ENCODE measurements at regions not wholly inside any gene's neighbourhood (a gene's known extent, or its start where the extent isn't known, plus 50 kb on each side); places are given as distances from the start of the nearest gene placed in this dataset.

GRCh38 chr7:46859963-46860475, 721.9 kb downstream of the TNS3 start:
- Histone ChIP-seq H3K9me3 (no peaks in the 10 kb centered on the region), H3K36me3 (replicated peaks in 1 of 2; ENCODE audit: insufficient read depth in 1 of 2, low read depth in 2 of 2) (no peaks in the 10 kb centered on the region), H3K4me3 (no peak overlapping the region), H3K27ac (no peak overlapping the region), H3K4me1 (no peaks in the 10 kb centered on the region), H3K27me3 (no peaks in the 10 kb centered on the region)
- TF ChIP-seq, protein P1, sequence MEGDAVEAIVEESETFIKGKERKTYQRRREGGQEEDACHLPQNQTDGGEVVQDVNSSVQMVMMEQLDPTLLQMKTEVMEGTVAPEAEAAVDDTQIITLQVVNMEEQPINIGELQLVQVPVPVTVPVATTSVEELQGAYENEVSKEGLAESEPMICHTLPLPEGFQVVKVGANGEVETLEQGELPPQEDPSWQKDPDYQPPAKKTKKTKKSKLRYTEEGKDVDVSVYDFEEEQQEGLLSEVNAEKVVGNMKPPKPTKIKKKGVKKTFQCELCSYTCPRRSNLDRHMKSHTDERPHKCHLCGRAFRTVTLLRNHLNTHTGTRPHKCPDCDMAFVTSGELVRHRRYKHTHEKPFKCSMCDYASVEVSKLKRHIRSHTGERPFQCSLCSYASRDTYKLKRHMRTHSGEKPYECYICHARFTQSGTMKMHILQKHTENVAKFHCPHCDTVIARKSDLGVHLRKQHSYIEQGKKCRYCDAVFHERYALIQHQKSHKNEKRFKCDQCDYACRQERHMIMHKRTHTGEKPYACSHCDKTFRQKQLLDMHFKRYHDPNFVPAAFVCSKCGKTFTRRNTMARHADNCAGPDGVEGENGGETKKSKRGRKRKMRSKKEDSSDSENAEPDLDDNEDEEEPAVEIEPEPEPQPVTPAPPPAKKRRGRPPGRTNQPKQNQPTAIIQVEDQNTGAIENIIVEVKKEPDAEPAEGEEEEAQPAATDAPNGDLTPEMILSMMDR (IDR thresholded peaks at IDR 0.05) = no peak
- no peak for TF ChIP-seq POLR2A (IDR thresholded peaks at IDR 0.05)
- WGBS, 2 donors = 59 to 64% methylated on average over 6 of the region's 6 CpGs
- ATAC-seq = no peak
- DNase-seq = no peak
- intact Hi-C loops (cut with DNase I) = no loop called here

DNA sequence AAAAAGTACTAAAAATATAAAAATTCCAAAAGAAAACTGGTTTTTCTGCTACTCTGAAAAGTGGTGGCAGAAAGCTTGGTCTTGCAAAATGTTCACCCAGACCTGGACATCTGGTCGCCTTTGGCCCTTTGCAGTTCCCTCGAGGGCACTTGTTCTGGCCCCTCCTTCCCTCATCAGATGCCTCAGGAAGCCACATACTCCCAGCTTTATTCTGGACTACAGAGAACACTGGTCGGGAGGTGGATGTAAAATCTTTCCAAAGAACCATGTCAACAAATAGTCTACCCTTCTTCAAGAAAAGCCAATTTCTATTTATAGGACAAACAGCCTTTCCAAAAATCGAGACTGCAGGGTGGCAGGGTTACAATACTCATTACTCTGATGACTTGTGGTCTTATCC, 726.1 kb downstream of the TNS3 start:
- H3K36me3 ChIP-seq (replicated peaks in 1 of 2; ENCODE audit: insufficient read depth in 1 of 2, low read depth in 2 of 2) = no peaks in the 10 kb centered on the region
- H3K9me3 ChIP-seq = no peaks in the 10 kb centered on the region
- H3K27ac ChIP-seq = no peak overlapping the region
- ATAC-seq (no peak), DNase-seq (no peak)
- intact Hi-C loops (cut with DNase I) = no loop called here
- no peaks in the 10 kb centered on the region for H3K27me3 ChIP-seq
- 41 to 70% methylated on average over 4 of the region's 4 CpGs for WGBS, 2 donors
- TF ChIP-seq POLR2A (IDR thresholded peaks at IDR 0.05) = no peak
- TF ChIP-seq, protein P1 (IDR thresholded peaks at IDR 0.05) = no peak
- no peaks in the 10 kb centered on the region for H3K4me1 ChIP-seq
- no peak overlapping the region for H3K4me3 ChIP-seq

- 18 to 45% methylated on average over 1 of the region's 1 CpG for WGBS, 2 donors
- H3K4me3 ChIP-seq = no peak overlapping the region
- no peaks in the 10 kb centered on the region for H3K36me3 ChIP-seq (replicated peaks in 1 of 2; ENCODE audit: insufficient read depth in 1 of 2, low read depth in 2 of 2)
- no peak for TF ChIP-seq POLR2A (IDR thresholded peaks at IDR 0.05)
- TF ChIP-seq, protein P1 (IDR thresholded peaks at IDR 0.05) = no peak
- intact Hi-C loops (cut with DNase I) = no loop called here
- H3K9me3 ChIP-seq = no peaks in the 10 kb centered on the region
- ATAC-seq (no peak), DNase-seq (no peak)
- H3K27me3 ChIP-seq = no peaks in the 10 kb centered on the region
- H3K4me1 ChIP-seq = no peaks in the 10 kb centered on the region
- no peak overlapping the region for H3K27ac ChIP-seq
Measured at GRCh38 chr7:46854958-46855473, 726.9 kb downstream of the TNS3 start.

GRCh38 chr7:46853451-46853850, 728.5 kb downstream of the TNS3 start:
- no peaks in the 10 kb centered on the region for H3K9me3 ChIP-seq
- WGBS, 2 donors = 64 to 83% methylated on average over 1 of the region's 1 CpG
- no peak overlapping the region for H3K27ac ChIP-seq
- no peaks in the 10 kb centered on the region for H3K36me3 ChIP-seq (replicated peaks in 1 of 2; ENCODE audit: insufficient read depth in 1 of 2, low read depth in 2 of 2)
- ATAC-seq (no peak), DNase-seq (no peak)
- H3K4me1 ChIP-seq = no peaks in the 10 kb centered on the region
- no peaks in the 10 kb centered on the region for H3K27me3 ChIP-seq
- intact Hi-C loops (cut with DNase I) = no loop called here
- H3K4me3 ChIP-seq = no peak overlapping the region
- TF ChIP-seq POLR2A (IDR thresholded peaks at IDR 0.05) = no peak
- TF ChIP-seq, protein P1 (IDR thresholded peaks at IDR 0.05) = no peak

DNA sequence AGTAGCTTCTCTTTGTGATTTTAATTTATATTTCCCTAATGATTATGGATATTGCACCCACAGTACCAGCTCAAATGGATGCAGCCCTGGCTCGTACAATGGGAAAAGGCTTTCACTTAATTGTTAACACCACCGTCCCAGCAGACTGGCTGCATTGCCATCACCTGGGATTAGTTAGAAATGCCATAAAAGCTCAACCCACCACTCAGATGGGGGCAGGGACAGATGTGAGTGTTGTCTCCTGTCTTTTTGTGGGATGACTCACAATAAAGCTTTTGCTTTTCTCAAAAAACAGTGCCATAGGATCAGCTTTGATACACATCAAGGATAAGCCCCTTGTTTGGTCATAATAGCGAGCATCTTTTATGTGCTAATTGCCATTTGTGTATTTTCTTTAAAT, 729.1 kb downstream of the TNS3 start:
- no peaks in the 10 kb centered on the region for H3K9me3 ChIP-seq
- WGBS, 2 donors = 87 to 89% methylated on average over 3 of the region's 3 CpGs
- no peaks in the 10 kb centered on the region for H3K27me3 ChIP-seq
- DNase-seq = no peak
- intact Hi-C loops (cut with DNase I) = no loop called here
- ATAC-seq = no peak
- H3K36me3 ChIP-seq (replicated peaks in 1 of 2; ENCODE audit: insufficient read depth in 1 of 2, low read depth in 2 of 2) = no peaks in the 10 kb centered on the region
- no peak overlapping the region for H3K4me3 ChIP-seq
- H3K27ac ChIP-seq = no peak overlapping the region
- H3K4me1 ChIP-seq = no peaks in the 10 kb centered on the region
- TF ChIP-seq, protein P1 (IDR thresholded peaks at IDR 0.05) = no peak
- no peak for TF ChIP-seq POLR2A (IDR thresholded peaks at IDR 0.05)
